ENCODE measurements at regions not wholly inside any gene's neighbourhood (a gene's known extent, or its start where the extent isn't known, plus 50 kb on each side); places are given as distances from the start of the nearest gene placed in this dataset.

GRCh38 chr2:48118895-48119294, 195.6 kb upstream of the FOXN2 start:
- intact Hi-C loops (cut with DNase I; ENCODE audit: low total_unique reads) (loop anchor here (5.0 kb wide), 1 partner anchor 418 kb away; no protein-coding TSS in a partner anchor), in situ Hi-C loops (cut with MboI; ENCODE audit: low sequenced_read_pairs in 4 of 4) (no loop called here)
- no peaks in the 10 kb centered on the region for H3K27me3 ChIP-seq
- no peak for ATAC-seq
- DNase-seq: no peak
- no peak overlapping the region for H3K4me3 ChIP-seq
- H3K9me3 ChIP-seq: no peaks in the 10 kb centered on the region
- no peaks in the 10 kb centered on the region for H3K36me3 ChIP-seq
- TF ChIP-seq CTCF (IDR thresholded peaks at IDR 0.05 in 4 of 5, conservative IDR thresholded peaks at IDR 0.05 in 1 of 5): no peak
- TF ChIP-seq POLR2A (IDR thresholded peaks at IDR 0.05): no peak
- no peak overlapping the region for H3K27ac ChIP-seq
- H3K4me1 ChIP-seq: no peaks in the 10 kb centered on the region

- Histone ChIP-seq H3K4me1 (no peaks in the 10 kb centered on the region), H3K36me3 (no peaks in the 10 kb centered on the region), H3K27ac (no peak overlapping the region), H3K9me3 (no peaks in the 10 kb centered on the region), H3K27me3 (no peaks in the 10 kb centered on the region), H3K4me3 (no peak overlapping the region)
- intact Hi-C loops (cut with DNase I; ENCODE audit: low total_unique reads): no loop called here
- no peak for TF ChIP-seq CTCF (IDR thresholded peaks at IDR 0.05 in 4 of 5, conservative IDR thresholded peaks at IDR 0.05 in 1 of 5)
- TF ChIP-seq POLR2A (IDR thresholded peaks at IDR 0.05): no peak
- in situ Hi-C loops (cut with MboI; ENCODE audit: low sequenced_read_pairs in 4 of 4): no loop called here
- no peak for ATAC-seq
- no peak for DNase-seq
Observed at GRCh38 chr2:48120112-48120511, 194.4 kb upstream of the FOXN2 start.

- ATAC-seq (no peak), DNase-seq (no peak)
- intact Hi-C loops (cut with DNase I; ENCODE audit: low total_unique reads) (no loop called here), in situ Hi-C loops (cut with MboI; ENCODE audit: low sequenced_read_pairs in 4 of 4) (no loop called here)
- no peaks in the 10 kb centered on the region for H3K36me3 ChIP-seq
- no peak overlapping the region for H3K4me3 ChIP-seq
- no peaks in the 10 kb centered on the region for H3K9me3 ChIP-seq
- TF ChIP-seq CTCF (IDR thresholded peaks at IDR 0.05 in 4 of 5, conservative IDR thresholded peaks at IDR 0.05 in 1 of 5) (no peak), POLR2A (IDR thresholded peaks at IDR 0.05) (no peak)
- H3K27ac ChIP-seq: no peak overlapping the region
- no peaks in the 10 kb centered on the region for H3K4me1 ChIP-seq
- no peaks in the 10 kb centered on the region for H3K27me3 ChIP-seq
Observed at GRCh38 chr2:48120759-48121242, 193.7 kb upstream of the FOXN2 start.

GRCh38 chr2:48122166-48122565, 192.3 kb upstream of the FOXN2 start:
- DNase-seq (no peak), ATAC-seq (no peak)
- no peak overlapping the region for H3K27ac ChIP-seq
- intact Hi-C loops (cut with DNase I; ENCODE audit: low total_unique reads): no loop called here
- in situ Hi-C loops (cut with MboI; ENCODE audit: low sequenced_read_pairs in 4 of 4): no loop called here
- H3K9me3 ChIP-seq: no peaks in the 10 kb centered on the region
- H3K4me1 ChIP-seq: no peaks in the 10 kb centered on the region
- no peaks in the 10 kb centered on the region for H3K36me3 ChIP-seq
- TF ChIP-seq POLR2A (IDR thresholded peaks at IDR 0.05): no peak
- TF ChIP-seq CTCF (IDR thresholded peaks at IDR 0.05 in 4 of 5, conservative IDR thresholded peaks at IDR 0.05 in 1 of 5): no peak
- no peaks in the 10 kb centered on the region for H3K27me3 ChIP-seq
- no peak overlapping the region for H3K4me3 ChIP-seq

GRCh38 chr2:48124592-48124991, 189.9 kb upstream of the FOXN2 start:
- ATAC-seq (no peak), DNase-seq (no peak)
- in situ Hi-C loops (cut with MboI; ENCODE audit: low sequenced_read_pairs in 4 of 4): no loop called here
- TF ChIP-seq POLR2A (IDR thresholded peaks at IDR 0.05) (no peak), CTCF (IDR thresholded peaks at IDR 0.05 in 4 of 5, conservative IDR thresholded peaks at IDR 0.05 in 1 of 5) (no peak)
- no peaks in the 10 kb centered on the region for H3K36me3 ChIP-seq
- intact Hi-C loops (cut with DNase I; ENCODE audit: low total_unique reads): no loop called here
- no peaks in the 10 kb centered on the region for H3K9me3 ChIP-seq
- no peaks in the 10 kb centered on the region for H3K4me1 ChIP-seq
- no peak overlapping the region for H3K4me3 ChIP-seq
- H3K27ac ChIP-seq: no peak overlapping the region
- H3K27me3 ChIP-seq: no peaks in the 10 kb centered on the region
